ENCODE measurements at regions not wholly inside any gene's neighbourhood (a gene's known extent, or its start where the extent isn't known, plus 50 kb on each side); places are given as distances from the start of the nearest gene placed in this dataset.
"Not testable (repeated sequence)": the region's sequence is repeated elsewhere in the genome, so short reads cannot be mapped to it uniquely, and the experiment has no call there.

DNA sequence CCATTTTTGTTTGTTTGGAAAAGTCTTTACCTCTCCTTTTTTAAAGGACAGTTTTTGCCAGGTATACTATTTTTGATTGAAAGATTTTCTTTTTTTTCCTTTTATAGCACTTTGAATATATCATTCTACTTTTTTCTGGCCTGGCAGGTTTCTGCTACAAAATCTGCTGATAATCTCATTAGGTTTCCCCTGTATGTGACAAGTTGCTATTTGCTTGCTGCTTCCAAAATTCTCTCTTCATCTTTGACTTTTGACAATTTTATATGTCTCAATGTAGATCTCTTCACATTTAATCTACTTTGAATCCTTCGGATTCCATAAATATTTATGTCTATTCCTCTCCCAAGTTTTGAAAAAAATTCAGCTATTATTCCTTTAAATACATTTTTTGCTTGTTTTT is 838.5 kb downstream of the IGSF11 start:
- Mint-ChIP-seq H3K36me3 (no peaks in the 10 kb centered on the region), H3K9me3 (peaks cover 43% of the 10 kb centered on the region), H3K4me1 (no peaks in the 10 kb centered on the region), H3K27me3 (no peaks in the 10 kb centered on the region), H3K4me3 (no peak overlapping the region), H3K27ac (no peak overlapping the region)

DNA sequence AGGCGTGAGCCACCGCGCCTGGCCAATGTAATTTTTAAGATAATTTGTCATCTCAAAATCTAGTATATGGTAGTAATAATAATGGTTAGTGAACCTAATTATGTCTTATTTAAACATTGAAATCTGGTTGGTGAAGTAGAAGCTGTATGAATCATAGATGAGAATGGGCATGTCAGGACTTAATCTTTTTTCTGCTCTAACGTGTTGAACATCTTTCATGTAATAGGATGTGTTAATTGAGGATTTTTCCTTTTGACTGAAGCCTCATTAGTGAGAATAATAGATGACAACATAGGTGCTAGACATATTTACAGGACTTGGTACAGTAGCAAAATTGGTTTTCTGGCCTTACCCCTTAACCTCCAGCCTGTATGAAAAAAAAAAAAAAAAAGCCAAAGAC is 835.6 kb downstream of the IGSF11 start:
- no peak overlapping the region for H3K27ac Mint-ChIP-seq
- H3K27me3 Mint-ChIP-seq = no peaks in the 10 kb centered on the region
- H3K4me3 Mint-ChIP-seq = no peak overlapping the region
- peaks cover 29% of the 10 kb centered on the region for H3K9me3 Mint-ChIP-seq
- no peaks in the 10 kb centered on the region for H3K36me3 Mint-ChIP-seq
- H3K4me1 Mint-ChIP-seq = no peaks in the 10 kb centered on the region

DNA sequence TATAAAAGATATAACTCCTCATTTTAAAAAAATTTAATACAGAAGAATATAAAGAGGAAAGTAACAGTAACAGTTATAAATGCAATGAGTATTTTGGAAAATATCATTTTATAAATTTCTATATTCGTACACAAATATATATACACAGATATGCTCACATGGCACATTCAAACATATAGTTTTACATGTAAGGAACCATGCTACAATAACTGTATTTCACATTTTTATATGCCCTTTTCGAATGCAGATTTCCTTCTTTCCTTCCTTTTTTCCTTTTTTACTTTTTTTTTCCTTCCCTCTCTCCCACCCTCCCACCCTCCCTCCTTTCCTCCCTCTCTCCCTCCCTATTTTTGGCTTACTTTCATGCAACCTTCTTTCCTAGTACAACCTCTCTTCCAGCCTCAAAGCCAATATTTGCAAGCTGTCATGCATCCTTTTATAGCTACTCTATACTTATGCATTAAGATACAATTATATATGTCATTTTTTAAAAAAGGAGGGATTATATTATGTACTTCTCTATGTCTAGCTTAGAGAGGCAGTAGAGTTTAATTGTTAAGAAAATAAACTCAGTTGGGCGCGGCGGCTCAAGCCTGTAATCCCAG is 830.5 kb downstream of the IGSF11 start:
- Mint-ChIP-seq H3K9me3 (peaks cover 5% of the 10 kb centered on the region), H3K27me3 (no peaks in the 10 kb centered on the region), H3K4me1 (no peaks in the 10 kb centered on the region), H3K27ac (no peak overlapping the region), H3K4me3 (no peak overlapping the region), H3K36me3 (no peaks in the 10 kb centered on the region)

DNA sequence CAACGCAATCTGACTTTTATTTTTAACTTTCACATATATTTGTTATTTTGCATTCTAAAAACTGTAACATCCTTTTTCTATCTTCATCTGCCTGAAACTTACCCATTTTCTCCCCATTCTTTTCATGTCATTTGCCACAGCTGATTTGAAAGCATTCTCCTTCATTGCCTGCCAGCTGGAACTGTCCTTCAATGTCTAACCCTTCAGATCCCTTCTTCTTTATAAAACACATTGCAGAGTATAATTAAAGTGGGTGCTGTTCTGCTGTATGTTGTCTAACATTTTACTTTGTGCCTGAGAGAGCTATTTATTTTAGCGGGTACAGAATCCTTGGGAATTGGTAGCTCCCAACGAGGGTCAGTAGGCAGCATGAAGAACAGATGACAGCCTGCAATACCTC is 827.4 kb downstream of the IGSF11 start:
- Mint-ChIP-seq H3K4me3 (no peak overlapping the region), H3K27ac (no peak overlapping the region), H3K9me3 (no peaks in the 10 kb centered on the region), H3K4me1 (no peaks in the 10 kb centered on the region), H3K36me3 (no peaks in the 10 kb centered on the region), H3K27me3 (no peaks in the 10 kb centered on the region)

DNA sequence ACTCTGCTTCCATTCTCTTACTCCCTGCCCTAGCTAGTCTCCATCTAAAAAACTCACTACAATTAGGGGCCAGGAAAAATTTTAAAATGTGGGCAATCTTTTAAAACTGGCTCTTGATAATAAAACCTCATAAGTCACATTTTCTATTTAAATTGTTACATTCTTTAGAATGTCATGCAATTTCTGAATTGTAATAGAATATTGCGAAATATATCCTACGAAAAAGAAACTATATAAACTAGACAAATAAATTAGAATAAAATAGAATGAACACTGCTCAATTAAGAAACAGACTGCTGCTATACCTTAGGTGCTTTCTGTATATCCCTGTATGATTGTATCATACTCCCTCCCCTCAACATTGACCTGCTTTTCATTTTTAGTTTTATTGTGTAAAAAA is 826.0 kb downstream of the IGSF11 start:
- Mint-ChIP-seq H3K27me3 (no peaks in the 10 kb centered on the region), H3K27ac (no peak overlapping the region), H3K36me3 (no peaks in the 10 kb centered on the region)

DNA sequence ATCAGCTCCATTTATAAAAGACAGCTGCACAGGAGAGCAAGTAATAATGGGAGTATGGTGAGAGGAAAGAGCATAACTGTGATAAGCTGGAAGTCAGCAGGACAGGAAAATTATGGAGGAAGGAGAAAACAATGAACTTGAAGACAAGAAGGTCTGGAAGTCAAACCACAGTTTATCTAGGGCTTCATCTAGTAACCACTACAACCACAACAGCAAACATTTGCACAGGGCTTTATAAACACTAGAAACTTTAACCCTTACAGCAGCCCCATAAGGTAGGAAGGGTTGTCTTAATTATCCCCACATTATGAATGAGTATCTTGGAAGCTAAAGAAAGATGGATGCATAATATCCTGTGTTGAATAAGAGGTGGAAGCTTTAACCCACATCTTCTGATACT is 820.8 kb downstream of the IGSF11 start:
- Mint-ChIP-seq H3K4me1 (no peaks in the 10 kb centered on the region), H3K9me3 (peaks cover 8% of the 10 kb centered on the region), H3K27ac (no peak overlapping the region), H3K4me3 (no peak overlapping the region), H3K27me3 (no peaks in the 10 kb centered on the region), H3K36me3 (no peaks in the 10 kb centered on the region)

More for the DNA sequence above, 826.0 kb downstream of the IGSF11 start:
- no peak overlapping the region for H3K4me3 Mint-ChIP-seq
- peaks cover 2% of the 10 kb centered on the region for H3K9me3 Mint-ChIP-seq
- no peaks in the 10 kb centered on the region for H3K4me1 Mint-ChIP-seq

DNA sequence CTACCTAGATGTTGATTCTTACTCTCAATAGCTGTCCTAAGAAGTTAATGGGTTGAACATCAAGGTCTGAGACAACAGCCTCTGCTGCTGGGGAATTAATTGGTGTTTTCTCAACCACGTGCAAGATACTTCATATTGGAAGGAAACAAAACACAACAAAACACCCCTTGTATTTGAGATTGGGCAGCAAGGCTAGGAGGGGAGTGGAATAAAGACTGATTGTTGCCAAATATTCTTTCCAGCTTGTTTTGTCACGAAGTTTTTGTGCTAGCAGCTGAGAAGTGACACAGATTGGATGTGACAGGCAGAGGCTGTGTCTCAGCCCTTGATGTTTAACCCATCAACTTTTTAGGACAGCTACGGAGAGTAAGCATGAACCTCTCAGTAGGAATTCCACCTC is 808.4 kb downstream of the IGSF11 start:
- no peak overlapping the region for H3K27ac Mint-ChIP-seq
- no peak overlapping the region for H3K4me3 Mint-ChIP-seq
- no peaks in the 10 kb centered on the region for H3K4me1 Mint-ChIP-seq
- H3K9me3 Mint-ChIP-seq = peaks cover 22% of the 10 kb centered on the region
- H3K27me3 Mint-ChIP-seq = no peaks in the 10 kb centered on the region
- no peaks in the 10 kb centered on the region for H3K36me3 Mint-ChIP-seq

DNA sequence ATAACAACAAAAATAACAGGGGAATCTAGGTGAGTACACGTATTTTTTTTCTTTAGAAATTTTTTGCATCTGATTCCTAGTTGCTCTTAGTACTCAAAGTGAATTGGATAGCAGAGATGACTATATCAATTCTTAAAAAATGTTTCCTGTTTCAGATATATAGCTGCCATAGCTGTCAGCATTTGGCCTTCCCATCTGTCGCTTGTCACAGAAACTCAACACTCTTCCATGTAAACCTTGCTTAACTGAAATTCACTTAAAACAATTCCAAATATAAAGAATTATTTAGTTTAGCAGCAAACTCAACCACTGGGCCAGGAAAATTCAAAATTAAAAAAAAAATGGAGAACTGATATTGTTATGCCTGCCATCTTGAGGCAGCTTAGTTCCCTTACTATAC is 807.5 kb downstream of the IGSF11 start:
- Mint-ChIP-seq H3K4me3 (no peak overlapping the region), H3K9me3 (peaks cover 18% of the 10 kb centered on the region), H3K4me1 (no peaks in the 10 kb centered on the region), H3K27me3 (no peaks in the 10 kb centered on the region), H3K27ac (no peak overlapping the region), H3K36me3 (no peaks in the 10 kb centered on the region)

DNA sequence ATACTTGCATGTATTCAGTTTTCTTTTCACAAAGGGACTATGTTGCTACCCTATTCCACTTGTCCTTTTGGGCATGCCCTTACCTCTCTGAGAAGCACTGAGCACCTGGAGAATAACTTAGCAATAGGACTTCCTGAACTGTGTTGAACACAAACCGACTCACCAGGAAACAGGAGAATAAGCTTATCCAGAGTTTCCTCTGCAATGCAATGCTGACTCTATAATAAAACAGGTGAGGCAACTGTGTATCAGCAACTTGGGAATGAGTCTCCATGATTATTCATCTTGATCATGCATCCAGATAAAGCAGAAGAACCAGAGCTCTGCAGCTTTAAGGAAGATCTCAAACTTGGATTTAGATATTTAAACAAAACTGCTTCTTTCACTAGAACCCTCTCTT is 806.5 kb downstream of the IGSF11 start:
- Mint-ChIP-seq H3K27me3 (no peaks in the 10 kb centered on the region), H3K27ac (no peak overlapping the region), H3K9me3 (peaks cover 11% of the 10 kb centered on the region), H3K4me3 (no peak overlapping the region), H3K36me3 (no peaks in the 10 kb centered on the region), H3K4me1 (no peaks in the 10 kb centered on the region)

DNA sequence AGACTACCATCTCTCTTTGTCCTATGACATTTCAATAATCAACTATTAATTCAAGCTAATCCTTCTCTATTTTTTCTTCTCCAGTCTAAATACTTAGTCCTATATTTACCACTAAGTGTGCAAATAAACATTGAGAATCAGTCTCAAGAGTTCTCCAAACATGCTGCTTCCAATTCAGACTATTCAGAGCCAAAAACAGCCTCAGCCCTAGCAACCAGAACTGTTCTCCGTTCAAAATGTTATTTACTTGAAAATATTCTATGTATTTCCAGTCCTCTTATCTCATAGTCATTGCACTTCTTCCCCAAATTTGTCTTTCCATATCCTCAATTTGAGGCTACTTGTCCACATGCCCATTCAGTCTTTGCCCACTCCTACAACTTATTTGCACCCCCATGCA is 805.5 kb downstream of the IGSF11 start:
- H3K27ac Mint-ChIP-seq = no peak overlapping the region
- no peaks in the 10 kb centered on the region for H3K27me3 Mint-ChIP-seq
- no peaks in the 10 kb centered on the region for H3K36me3 Mint-ChIP-seq
- H3K9me3 Mint-ChIP-seq = peaks cover 8% of the 10 kb centered on the region
- H3K4me1 Mint-ChIP-seq = no peaks in the 10 kb centered on the region
- H3K4me3 Mint-ChIP-seq = no peak overlapping the region

DNA sequence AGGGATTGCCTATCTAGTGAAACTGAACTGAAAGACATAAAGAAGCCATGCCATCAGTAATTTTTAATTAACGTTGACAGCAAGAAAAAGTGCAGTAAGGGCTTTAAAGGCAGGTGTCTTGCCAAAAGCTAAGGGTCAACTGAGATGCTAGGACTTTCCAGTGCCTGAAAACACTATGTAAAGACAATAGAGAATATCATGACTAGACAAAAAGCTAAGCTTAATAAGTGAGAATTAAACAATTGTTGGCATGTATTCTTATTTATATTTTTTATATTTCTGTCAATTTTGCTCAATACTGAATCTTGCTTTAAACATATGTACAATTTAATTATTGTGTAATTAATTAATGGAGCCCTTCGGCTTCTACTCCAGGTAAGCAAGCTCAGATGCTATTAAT is 803.1 kb downstream of the IGSF11 start:
- Mint-ChIP-seq H3K4me3 (no peak overlapping the region), H3K27me3 (no peaks in the 10 kb centered on the region), H3K9me3 (peaks cover 5% of the 10 kb centered on the region)

DNA sequence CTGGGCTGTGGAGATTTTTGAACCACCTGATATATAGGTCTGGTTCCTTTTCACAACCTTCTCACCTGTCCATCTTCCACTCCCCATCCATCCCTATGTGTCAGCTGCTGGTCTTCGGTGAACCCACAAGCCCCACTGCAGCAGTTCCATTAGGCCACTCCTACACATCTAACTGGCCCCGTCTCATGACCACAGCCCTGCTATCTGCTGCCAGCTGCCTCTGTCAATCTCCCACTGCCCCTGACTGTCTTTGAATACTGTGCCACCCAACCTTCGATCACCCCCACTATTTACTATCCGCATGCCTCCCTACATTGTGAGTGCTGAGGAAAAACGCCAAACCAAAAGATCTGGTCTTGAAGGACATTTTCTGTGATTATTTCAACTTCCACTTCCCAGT is 795.4 kb downstream of the IGSF11 start:
- H3K4me1 Mint-ChIP-seq = no peaks in the 10 kb centered on the region
- no peak overlapping the region for H3K27ac Mint-ChIP-seq
- H3K9me3 Mint-ChIP-seq = no peaks in the 10 kb centered on the region
- no peaks in the 10 kb centered on the region for H3K36me3 Mint-ChIP-seq
- H3K27me3 Mint-ChIP-seq = no peaks in the 10 kb centered on the region
- H3K4me3 Mint-ChIP-seq = no peak overlapping the region

More for the DNA sequence above, 803.1 kb downstream of the IGSF11 start:
- Mint-ChIP-seq H3K36me3 (no peaks in the 10 kb centered on the region), H3K27ac (no peak overlapping the region), H3K4me1 (no peaks in the 10 kb centered on the region)

DNA sequence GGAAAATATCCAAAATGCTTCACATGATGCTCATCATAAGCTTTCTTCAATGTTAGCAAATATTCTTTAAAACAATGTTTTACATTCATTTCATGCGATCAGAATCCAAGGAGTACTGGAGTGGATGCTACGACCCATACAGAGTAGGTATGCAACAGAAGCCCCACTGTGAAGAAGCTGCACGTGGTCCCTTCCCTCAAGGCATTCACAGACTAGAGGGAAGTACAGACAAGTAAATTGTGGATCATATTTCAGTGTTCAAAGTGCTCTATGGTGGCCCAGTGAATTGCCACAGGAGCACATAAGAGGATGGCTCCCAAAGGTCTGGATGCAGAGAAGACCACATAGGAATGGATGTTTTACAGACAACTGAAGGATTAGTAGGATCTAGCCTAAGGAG is 789.9 kb downstream of the IGSF11 start:
- no peak overlapping the region for H3K4me3 Mint-ChIP-seq
- H3K4me1 Mint-ChIP-seq = no peaks in the 10 kb centered on the region
- no peaks in the 10 kb centered on the region for H3K27me3 Mint-ChIP-seq
- peaks cover 3% of the 10 kb centered on the region for H3K9me3 Mint-ChIP-seq
- H3K27ac Mint-ChIP-seq = no peak overlapping the region
- H3K36me3 Mint-ChIP-seq = no peaks in the 10 kb centered on the region

DNA sequence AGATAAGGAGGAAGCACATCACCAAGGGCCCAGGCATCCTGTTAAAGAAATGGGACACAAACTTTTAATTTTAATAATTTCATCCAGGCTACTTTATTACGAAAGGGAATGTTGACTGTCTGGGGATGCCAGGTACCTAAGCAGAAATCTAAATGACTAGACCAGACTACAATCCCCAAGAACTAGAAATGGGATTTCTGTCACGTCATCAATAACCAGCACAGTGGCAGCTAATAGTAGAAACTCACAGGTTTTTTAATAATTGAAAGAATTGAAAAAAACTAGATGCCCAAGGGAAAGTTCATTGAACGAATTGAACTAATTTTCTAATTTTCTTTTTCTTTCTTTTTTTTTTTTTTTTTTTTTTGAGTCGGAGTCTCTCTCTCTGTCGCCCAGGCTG is 789.3 kb downstream of the IGSF11 start:
- Mint-ChIP-seq H3K36me3 (no peaks in the 10 kb centered on the region), H3K9me3 (peaks cover 3% of the 10 kb centered on the region), H3K4me3 (no peak overlapping the region), H3K4me1 (no peaks in the 10 kb centered on the region), H3K27ac (no peak overlapping the region), H3K27me3 (no peaks in the 10 kb centered on the region)

DNA sequence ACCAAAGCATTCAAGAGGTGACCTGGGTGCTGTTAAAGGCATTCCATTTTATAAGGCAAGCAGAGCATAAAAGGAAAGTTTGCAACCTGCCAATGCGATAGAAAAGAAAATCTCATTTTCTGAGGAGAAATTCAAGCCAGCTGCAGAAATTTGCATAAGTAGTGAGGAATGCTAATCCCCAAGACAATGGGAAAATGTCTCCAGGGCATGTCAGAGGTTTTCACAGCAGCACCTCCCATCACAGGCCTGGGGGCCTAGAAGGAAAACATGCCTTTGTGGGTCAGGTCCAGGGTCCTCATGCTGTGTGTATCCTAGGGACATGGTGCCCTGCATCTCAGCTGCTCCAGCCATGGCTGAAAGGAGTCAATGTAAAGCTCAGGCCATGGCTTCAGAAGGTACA is 775.8 kb downstream of the IGSF11 start:
- peaks cover 18% of the 10 kb centered on the region for H3K9me3 Mint-ChIP-seq
- H3K4me3 Mint-ChIP-seq, H3K4me1 Mint-ChIP-seq, H3K27ac Mint-ChIP-seq, H3K27me3 Mint-ChIP-seq, H3K36me3 Mint-ChIP-seq: not testable (repeated sequence)

DNA sequence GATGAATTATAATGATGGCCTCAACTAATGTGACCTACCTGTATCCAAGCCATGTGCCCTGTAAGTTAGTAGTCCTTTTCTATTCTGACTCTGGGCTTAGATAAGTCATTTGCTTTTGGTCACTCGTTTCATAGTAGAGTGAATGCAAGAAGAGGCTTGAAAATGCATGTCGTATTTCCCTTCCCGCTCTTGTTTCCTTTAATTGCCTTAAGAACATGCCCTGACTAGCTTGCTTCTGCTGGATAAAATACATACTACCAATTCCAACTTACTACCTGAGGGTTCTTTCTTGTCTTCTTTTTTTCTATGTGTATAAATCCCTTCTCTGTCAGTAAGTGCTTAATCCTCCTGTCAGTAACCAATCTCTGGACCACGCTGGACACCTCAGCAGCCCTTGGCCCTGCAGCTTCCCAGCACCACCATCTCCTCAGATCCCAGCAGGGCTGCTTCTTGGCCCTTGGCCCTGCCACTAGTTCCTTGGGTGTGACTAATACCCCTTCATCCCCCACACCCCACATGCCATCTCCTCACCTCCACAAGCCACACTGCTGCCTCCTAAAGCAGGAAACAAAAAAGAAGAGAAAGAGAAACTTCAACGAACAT is 771.7 kb downstream of the IGSF11 start:
- Mint-ChIP-seq H3K4me3 (no peak overlapping the region), H3K27me3 (no peaks in the 10 kb centered on the region), H3K36me3 (no peaks in the 10 kb centered on the region), H3K4me1 (no peaks in the 10 kb centered on the region), H3K27ac (no peak overlapping the region), H3K9me3 (peaks cover 30% of the 10 kb centered on the region)

DNA sequence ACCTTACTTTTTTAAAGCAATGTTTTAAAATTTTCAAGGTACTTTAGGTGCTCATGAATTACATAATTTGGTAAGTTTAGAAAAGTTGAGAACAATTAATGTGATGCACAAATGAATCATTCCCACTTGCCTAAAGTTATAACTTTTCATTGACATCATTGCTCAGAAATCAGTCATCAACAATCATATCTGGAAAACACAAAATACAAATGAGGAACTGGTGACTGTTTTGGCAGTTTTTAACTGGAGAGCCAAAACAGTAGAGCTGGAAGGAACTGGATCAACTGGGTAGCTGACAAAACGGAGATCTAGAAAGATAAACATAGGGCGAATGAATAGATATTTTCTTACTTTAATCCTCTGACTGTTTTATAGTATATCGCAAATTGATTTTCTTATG is 767.1 kb downstream of the IGSF11 start:
- no peaks in the 10 kb centered on the region for H3K36me3 Mint-ChIP-seq
- no peak overlapping the region for H3K4me3 Mint-ChIP-seq
- H3K4me1 Mint-ChIP-seq = no peaks in the 10 kb centered on the region
- no peak overlapping the region for H3K27ac Mint-ChIP-seq
- no peaks in the 10 kb centered on the region for H3K27me3 Mint-ChIP-seq
- peaks cover 24% of the 10 kb centered on the region for H3K9me3 Mint-ChIP-seq
